ENCODE measurements at regions not wholly inside any gene's neighbourhood (a gene's known extent, or its start where the extent isn't known, plus 50 kb on each side); places are given as distances from the start of the nearest gene placed in this dataset.

- peak; percentile 67 for TF ChIP-seq CTCF (IDR thresholded peaks at IDR 0.05; ENCODE audit: low read depth, low read length, missing control alignments)
- in situ Hi-C loops (cut with HindIII; ENCODE audit: low sequenced_read_pairs): no loop called here
- no peak for DNase-seq (ENCODE audit: low read depth)
- no peak overlapping the region for H3K4me3 ChIP-seq (ENCODE audit: low read depth, low read length)
Measured at GRCh38 chr9:88722753-88723152, 187.8 kb downstream of the NXNL2 start.

GRCh38 chr9:88723751-88724150 is 188.8 kb downstream of the NXNL2 start:
- in situ Hi-C loops (cut with HindIII; ENCODE audit: low sequenced_read_pairs): no loop called here
- no peak overlapping the region for H3K4me3 ChIP-seq (ENCODE audit: low read depth, low read length)
- TF ChIP-seq CTCF (IDR thresholded peaks at IDR 0.05; ENCODE audit: low read depth, low read length, missing control alignments): no peak
- no peak for DNase-seq (ENCODE audit: low read depth)

- in situ Hi-C loops (cut with HindIII; ENCODE audit: low sequenced_read_pairs): no loop called here
- no peak for DNase-seq (ENCODE audit: low read depth)
- TF ChIP-seq CTCF (IDR thresholded peaks at IDR 0.05; ENCODE audit: low read depth, low read length, missing control alignments): no peak
- H3K4me3 ChIP-seq (ENCODE audit: low read depth, low read length): no peak overlapping the region
Measured at GRCh38 chr9:88724331-88724730, 189.4 kb downstream of the NXNL2 start.

GRCh38 chr9:88725300-88726019 is 190.5 kb downstream of the NXNL2 start:
- H3K4me3 ChIP-seq (ENCODE audit: low read depth, low read length): no peak overlapping the region
- in situ Hi-C loops (cut with HindIII; ENCODE audit: low sequenced_read_pairs): no loop called here
- no peak for TF ChIP-seq CTCF (IDR thresholded peaks at IDR 0.05; ENCODE audit: low read depth, low read length, missing control alignments)
- DNase-seq (ENCODE audit: low read depth): no peak

GRCh38 chr9:88726803-88727202 is 191.8 kb downstream of the NXNL2 start:
- no peak overlapping the region for H3K4me3 ChIP-seq (ENCODE audit: low read depth, low read length)
- in situ Hi-C loops (cut with HindIII; ENCODE audit: low sequenced_read_pairs): no loop called here
- DNase-seq (ENCODE audit: low read depth): no peak
- no peak for TF ChIP-seq CTCF (IDR thresholded peaks at IDR 0.05; ENCODE audit: low read depth, low read length, missing control alignments)

- H3K4me3 ChIP-seq (ENCODE audit: low read depth, low read length): no peak overlapping the region
- in situ Hi-C loops (cut with HindIII; ENCODE audit: low sequenced_read_pairs): no loop called here
- no peak for TF ChIP-seq CTCF (IDR thresholded peaks at IDR 0.05; ENCODE audit: low read depth, low read length, missing control alignments)
- DNase-seq (ENCODE audit: low read depth): no peak
Measured at GRCh38 chr9:88730780-88731179, 195.8 kb downstream of the NXNL2 start.
